ENCODE measurements at regions not wholly inside any gene's neighbourhood (a gene's known extent, or its start where the extent isn't known, plus 50 kb on each side); places are given as distances from the start of the nearest gene placed in this dataset.

DNA sequence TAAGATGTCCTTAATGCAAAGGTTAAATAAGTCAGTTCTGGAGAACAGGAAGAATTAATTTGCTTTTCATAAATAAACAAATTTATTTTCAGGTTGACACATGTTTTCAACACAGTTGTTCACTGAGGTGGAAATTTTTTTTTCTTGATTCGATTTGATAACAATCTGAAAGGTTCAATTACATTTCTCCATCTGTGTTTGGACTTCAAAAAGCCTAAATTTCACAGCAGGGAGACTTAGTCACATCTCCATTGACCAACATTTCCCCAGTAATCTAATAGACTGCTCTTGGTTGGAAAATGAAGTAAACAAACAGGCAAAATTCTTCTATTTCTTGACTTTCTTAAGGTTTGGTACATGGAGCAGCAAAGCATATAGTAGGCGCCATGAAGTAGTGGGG, 134.9 kb upstream of the CPNE8 start:
- H4K20me1 ChIP-seq (ENCODE audit: insufficient read depth) = no peaks in the 10 kb centered on the region
- no peaks in the 10 kb centered on the region for H3F3A ChIP-seq (ENCODE audit: insufficient read depth)
- no peak for TF ChIP-seq EZH2 (IDR thresholded peaks at IDR 0.05; ENCODE audit: insufficient read depth, poor library complexity, severe bottlenecking)
- H3K79me2 ChIP-seq (ENCODE audit: insufficient read depth) = no peaks in the 10 kb centered on the region
- no peak overlapping the region for H3K27ac ChIP-seq
- no peak overlapping the region for H2AFZ ChIP-seq
- in situ Hi-C loops (cut with MboI) = no loop called here
- DNase-seq = no peak
- no peaks in the 10 kb centered on the region for H3K4me1 ChIP-seq (ENCODE audit: insufficient read depth)
- 3 to 4% methylated on average over 2 of the region's 2 CpGs for WGBS, 2 experiments (ENCODE audit: low coverage in 1 of 2, low lambda C conversion rate in 2 of 2, missing lambda C conversion rate in 2 of 2)
- no peaks in the 10 kb centered on the region for H3K27me3 ChIP-seq (replicated peaks; ENCODE audit: insufficient read depth)
- H3K4me3 ChIP-seq = no peak overlapping the region
- no peak overlapping the region for H3K4me2 ChIP-seq (ENCODE audit: unreplicated experiment)
- H3K9me3 ChIP-seq (ENCODE audit: low read depth) = no peaks in the 10 kb centered on the region
- H3K9ac ChIP-seq = no peak overlapping the region
- no peaks in the 10 kb centered on the region for H3K36me3 ChIP-seq (ENCODE audit: low read depth)
- 0 out of 2 replicates have a peak, but pooled peaks cover 3% of the 10 kb centered on the region for H3K9me2 ChIP-seq (ENCODE audit: insufficient read depth)

DNA sequence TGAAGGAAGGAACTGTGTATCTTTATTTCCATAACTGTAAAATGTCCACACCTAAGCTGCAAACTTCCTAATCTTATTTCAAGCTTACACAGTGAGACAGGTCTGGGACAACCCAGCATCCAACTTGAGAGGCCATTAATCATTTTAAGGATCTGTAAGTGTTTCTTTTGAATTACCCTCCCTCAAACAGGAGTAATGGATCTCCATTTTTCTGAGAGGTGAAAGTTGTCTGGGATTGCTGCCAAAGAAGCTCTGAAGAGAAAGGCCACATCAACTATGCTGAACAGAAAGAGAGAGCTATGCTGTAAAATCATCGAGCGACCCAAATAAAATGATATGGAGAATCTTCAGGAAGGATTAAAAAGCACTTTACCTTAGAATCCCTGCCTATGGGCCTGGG, 131.7 kb upstream of the CPNE8 start:
- no peaks in the 10 kb centered on the region for H3K27me3 ChIP-seq (replicated peaks; ENCODE audit: insufficient read depth)
- H3K4me3 ChIP-seq = no peak overlapping the region
- no peak for DNase-seq
- no peak overlapping the region for H3K4me2 ChIP-seq (ENCODE audit: unreplicated experiment)
- H3K36me3 ChIP-seq (ENCODE audit: low read depth) = no peaks in the 10 kb centered on the region
- H3F3A ChIP-seq (ENCODE audit: insufficient read depth) = no peaks in the 10 kb centered on the region
- no peaks in the 10 kb centered on the region for H3K9me3 ChIP-seq (ENCODE audit: low read depth)
- H3K79me2 ChIP-seq (ENCODE audit: insufficient read depth) = no peaks in the 10 kb centered on the region
- H4K20me1 ChIP-seq (ENCODE audit: insufficient read depth) = no peaks in the 10 kb centered on the region
- 16 to 43% methylated on average over 2 of the region's 2 CpGs for WGBS, 2 experiments (ENCODE audit: low coverage in 1 of 2, low lambda C conversion rate in 2 of 2, missing lambda C conversion rate in 2 of 2)
- H3K4me1 ChIP-seq (ENCODE audit: insufficient read depth) = no peaks in the 10 kb centered on the region
- no peak overlapping the region for H3K27ac ChIP-seq
- H3K9ac ChIP-seq = no peak overlapping the region
- 0 out of 2 replicates have a peak, but pooled peaks cover 3% of the 10 kb centered on the region for H3K9me2 ChIP-seq (ENCODE audit: insufficient read depth)
- H2AFZ ChIP-seq = no peak overlapping the region
- no peak for TF ChIP-seq EZH2phosphoT487 (IDR thresholded peaks at IDR 0.05; ENCODE audit: insufficient read depth, low read depth)
- TF ChIP-seq EZH2 (IDR thresholded peaks at IDR 0.05; ENCODE audit: insufficient read depth, poor library complexity, severe bottlenecking) = no peak
- in situ Hi-C loops (cut with MboI) = no loop called here

DNA sequence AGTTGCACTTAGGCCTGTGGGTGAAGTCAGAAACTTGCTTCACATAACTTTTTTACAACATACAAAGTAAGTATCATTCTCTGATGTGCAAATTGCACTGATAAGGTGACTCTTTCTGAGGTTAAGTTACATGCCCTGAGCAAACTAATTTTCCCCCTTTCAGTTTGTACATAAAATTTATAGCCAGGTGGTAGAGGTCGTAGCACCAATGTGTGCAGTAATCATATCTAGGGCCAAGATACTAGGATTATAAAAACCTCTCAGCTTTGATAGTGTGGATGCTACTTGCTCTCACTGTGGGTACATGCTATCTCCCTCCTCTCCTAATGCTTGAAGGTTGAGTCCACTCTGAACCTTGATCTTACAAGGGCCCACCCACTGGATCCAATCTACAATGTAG, 130.7 kb upstream of the CPNE8 start:
- Histone ChIP-seq H2AFZ (no peak overlapping the region), H3K79me2 (ENCODE audit: insufficient read depth) (no peaks in the 10 kb centered on the region), H3F3A (ENCODE audit: insufficient read depth) (no peaks in the 10 kb centered on the region), H3K9ac (no peak overlapping the region), H3K9me2 (ENCODE audit: insufficient read depth) (no peaks in the 10 kb centered on the region), H4K20me1 (ENCODE audit: insufficient read depth) (no peaks in the 10 kb centered on the region), H3K4me1 (ENCODE audit: insufficient read depth) (no peaks in the 10 kb centered on the region), H3K4me2 (ENCODE audit: unreplicated experiment) (no peak overlapping the region), H3K27me3 (replicated peaks; ENCODE audit: insufficient read depth) (no peaks in the 10 kb centered on the region), H3K4me3 (no peak overlapping the region), H3K9me3 (ENCODE audit: low read depth) (no peaks in the 10 kb centered on the region), H3K36me3 (ENCODE audit: low read depth) (no peaks in the 10 kb centered on the region), H3K27ac (no peak overlapping the region)
- DNase-seq = no peak
- TF ChIP-seq EZH2phosphoT487 (IDR thresholded peaks at IDR 0.05; ENCODE audit: insufficient read depth, low read depth) = no peak
- TF ChIP-seq EZH2 (IDR thresholded peaks at IDR 0.05; ENCODE audit: insufficient read depth, poor library complexity, severe bottlenecking) = no peak
- WGBS, 2 experiments (ENCODE audit: low coverage in 1 of 2, low lambda C conversion rate in 2 of 2, missing lambda C conversion rate in 2 of 2) = 4 to 23% methylated on average over 1 of the region's 1 CpG
- in situ Hi-C loops (cut with MboI) = no loop called here

DNA sequence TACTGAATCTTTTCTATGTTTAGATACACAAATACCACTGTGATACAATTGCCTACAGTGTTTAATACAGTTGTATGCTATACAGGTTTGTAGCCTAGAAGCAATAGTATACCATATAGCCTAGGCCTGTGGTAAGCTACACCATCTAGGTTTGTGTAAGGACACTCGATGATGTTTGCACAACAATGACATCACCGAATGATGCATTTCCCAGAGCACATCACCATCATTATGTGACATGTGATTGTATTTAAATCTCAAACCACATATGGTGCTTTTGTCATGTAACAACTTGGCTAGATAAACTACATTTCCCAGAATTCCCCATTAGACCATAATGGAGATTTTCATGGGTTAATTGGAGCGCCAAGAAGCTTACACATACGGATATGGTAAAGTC, 128.4 kb upstream of the CPNE8 start:
- 31 to 33% methylated on average over 4 of the region's 4 CpGs for WGBS, 2 experiments (ENCODE audit: low coverage in 1 of 2, low lambda C conversion rate in 2 of 2, missing lambda C conversion rate in 2 of 2)
- no peak overlapping the region for H2AFZ ChIP-seq
- no peaks in the 10 kb centered on the region for H4K20me1 ChIP-seq (ENCODE audit: insufficient read depth)
- no peaks in the 10 kb centered on the region for H3K9me2 ChIP-seq (ENCODE audit: insufficient read depth)
- H3K36me3 ChIP-seq (ENCODE audit: low read depth) = no peaks in the 10 kb centered on the region
- H3K4me3 ChIP-seq = no peak overlapping the region
- no peaks in the 10 kb centered on the region for H3K79me2 ChIP-seq (ENCODE audit: insufficient read depth)
- no peak overlapping the region for H3K4me2 ChIP-seq (ENCODE audit: unreplicated experiment)
- in situ Hi-C loops (cut with MboI) = no loop called here
- no peak overlapping the region for H3K9ac ChIP-seq
- no peak for TF ChIP-seq EZH2 (IDR thresholded peaks at IDR 0.05; ENCODE audit: insufficient read depth, poor library complexity, severe bottlenecking)
- TF ChIP-seq EZH2phosphoT487 (IDR thresholded peaks at IDR 0.05; ENCODE audit: insufficient read depth, low read depth) = no peak
- no peaks in the 10 kb centered on the region for H3K4me1 ChIP-seq (ENCODE audit: insufficient read depth)
- H3K27me3 ChIP-seq (replicated peaks; ENCODE audit: insufficient read depth) = no peaks in the 10 kb centered on the region
- DNase-seq = no peak
- H3K9me3 ChIP-seq (ENCODE audit: low read depth) = no peaks in the 10 kb centered on the region
- no peak overlapping the region for H3K27ac ChIP-seq
- no peaks in the 10 kb centered on the region for H3F3A ChIP-seq (ENCODE audit: insufficient read depth)

DNA sequence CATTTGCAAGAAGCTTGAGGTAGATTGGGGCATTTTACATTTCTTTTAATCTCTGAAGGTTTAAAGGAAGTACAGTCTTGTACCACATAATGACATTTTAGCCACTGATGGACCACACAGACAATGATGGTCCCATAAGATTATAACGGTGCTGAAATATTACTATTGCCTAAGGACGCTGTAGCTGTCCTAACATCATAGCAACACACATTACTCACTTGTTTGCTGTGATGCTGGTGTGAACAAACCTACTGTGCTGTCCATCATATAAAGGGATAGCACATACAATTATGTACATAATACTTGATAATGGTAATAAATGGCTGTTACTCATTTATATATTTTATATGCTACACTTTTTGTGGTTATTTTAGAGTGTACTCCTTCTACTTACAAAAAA, 127.1 kb upstream of the CPNE8 start:
- no peaks in the 10 kb centered on the region for H3K9me3 ChIP-seq (ENCODE audit: low read depth)
- WGBS, 2 experiments (ENCODE audit: low coverage in 1 of 2, low lambda C conversion rate in 2 of 2, missing lambda C conversion rate in 2 of 2) = 40 to 51% methylated on average over 2 of the region's 2 CpGs
- no peak overlapping the region for H3K9ac ChIP-seq
- no peaks in the 10 kb centered on the region for H3K9me2 ChIP-seq (ENCODE audit: insufficient read depth)
- H3F3A ChIP-seq (ENCODE audit: insufficient read depth) = no peaks in the 10 kb centered on the region
- in situ Hi-C loops (cut with MboI) = no loop called here
- H3K79me2 ChIP-seq (ENCODE audit: insufficient read depth) = no peaks in the 10 kb centered on the region
- no peaks in the 10 kb centered on the region for H3K27me3 ChIP-seq (replicated peaks; ENCODE audit: insufficient read depth)
- H2AFZ ChIP-seq = no peak overlapping the region
- H4K20me1 ChIP-seq (ENCODE audit: insufficient read depth) = no peaks in the 10 kb centered on the region
- no peak overlapping the region for H3K4me2 ChIP-seq (ENCODE audit: unreplicated experiment)
- no peaks in the 10 kb centered on the region for H3K4me1 ChIP-seq (ENCODE audit: insufficient read depth)
- no peak overlapping the region for H3K4me3 ChIP-seq
- DNase-seq = no peak
- TF ChIP-seq EZH2phosphoT487 (IDR thresholded peaks at IDR 0.05; ENCODE audit: insufficient read depth, low read depth) = no peak
- no peak for TF ChIP-seq EZH2 (IDR thresholded peaks at IDR 0.05; ENCODE audit: insufficient read depth, poor library complexity, severe bottlenecking)
- no peak overlapping the region for H3K27ac ChIP-seq
- no peaks in the 10 kb centered on the region for H3K36me3 ChIP-seq (ENCODE audit: low read depth)
